ENCODE measurements at regions not wholly inside any gene's neighbourhood (a gene's known extent, or its start where the extent isn't known, plus 50 kb on each side); places are given as distances from the start of the nearest gene placed in this dataset.
"Not testable (repeated sequence)": the region's sequence is repeated elsewhere in the genome, so short reads cannot be mapped to it uniquely, and the experiment has no call there.

- not testable (repeated sequence) for TF ChIP-seq FOXK2 (IDR thresholded peaks at IDR 0.05); SP1 (IDR thresholded peaks at IDR 0.05); TARDBP (IDR thresholded peaks at IDR 0.05); FOXM1 (IDR thresholded peaks at IDR 0.05; ENCODE audit: borderline replicate concordance); ELF4 (IDR thresholded peaks at IDR 0.05)
These were observed 712.5 kb upstream of the ADGRB3 start for GRCh38 chr6:67922588-67922987.
